HL-60 (cell line): ENCODE measurements at regions not wholly inside any gene's neighbourhood (a gene's known extent, or its start where the extent isn't known, plus 50 kb on each side); places are given as distances from the start of the nearest gene placed in this dataset.

Experiments used
- CTCF ChIP-seq: IDR thresholded peaks from one replicate; pipeline ENCODE4 v1.5.1; 2011; ENCODE audit warnings: low read length, control low read depth, inconsistent platforms; ENCODE audit not compliant: insufficient read depth
- GABPA ChIP-seq: IDR thresholded peaks from 2 replicates; pipeline ENCODE4 v1.6.1; 2012; ENCODE audit warnings: low read depth
- POLR2AphosphoS5 ChIP-seq: IDR thresholded peaks from 2 replicates; pipeline ENCODE4 v1.6.1; 2012; ENCODE audit warnings: low read depth
- REST ChIP-seq: IDR thresholded peaks from 2 replicates; pipeline ENCODE4 v1.6.1; 2012; ENCODE audit warnings: low read depth; ENCODE audit not compliant: insufficient replicate concordance

- no peak for TF ChIP-seq POLR2AphosphoS5
- no peak for TF ChIP-seq CTCF
- no peak for TF ChIP-seq REST
- no peak for TF ChIP-seq GABPA
These were observed 850.3 kb upstream of the FOXG1 start for GRCh38 chr14:27916326-27916725.
